DMS79 treated with DMSO at 0.1 percent for 48 hours (cell line): ENCODE measurements at regions not wholly inside any gene's neighbourhood (a gene's known extent, or its start where the extent isn't known, plus 50 kb on each side); places are given as distances from the start of the nearest gene placed in this dataset.
"Not testable (repeated sequence)": the region's sequence is repeated elsewhere in the genome, so short reads cannot be mapped to it uniquely, and the experiment has no call there.

ENCODE experiments used
- DNase-seq: peaks from one replicate; lab custom pipeline; 2025; lab: John Stamatoyannopoulos, UW

- no peak for DNase-seq
Measured at GRCh38 chr6:84581494-84582259, 182.7 kb downstream of the TBX18 start.

DNA sequence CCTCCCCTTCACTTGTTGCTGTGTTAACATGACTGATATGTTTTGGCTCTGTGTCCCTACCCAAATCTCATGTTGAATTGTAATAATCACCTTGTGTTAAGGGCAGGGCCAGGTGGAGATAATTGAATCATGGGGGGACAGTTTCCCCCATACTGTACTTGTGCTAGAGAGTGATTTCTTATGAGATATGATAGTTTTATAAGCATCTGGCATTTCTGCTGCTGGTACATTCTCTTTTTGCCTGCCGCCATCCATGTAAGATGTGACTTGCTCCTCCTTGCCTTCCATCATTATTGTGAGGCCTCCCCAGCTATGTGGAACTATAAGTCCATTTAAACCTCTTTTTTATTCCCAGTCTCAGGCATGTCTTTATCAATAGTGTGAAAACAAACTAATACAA lies 185.0 kb downstream of the TBX18 start:
- no peak for DNase-seq

DNA sequence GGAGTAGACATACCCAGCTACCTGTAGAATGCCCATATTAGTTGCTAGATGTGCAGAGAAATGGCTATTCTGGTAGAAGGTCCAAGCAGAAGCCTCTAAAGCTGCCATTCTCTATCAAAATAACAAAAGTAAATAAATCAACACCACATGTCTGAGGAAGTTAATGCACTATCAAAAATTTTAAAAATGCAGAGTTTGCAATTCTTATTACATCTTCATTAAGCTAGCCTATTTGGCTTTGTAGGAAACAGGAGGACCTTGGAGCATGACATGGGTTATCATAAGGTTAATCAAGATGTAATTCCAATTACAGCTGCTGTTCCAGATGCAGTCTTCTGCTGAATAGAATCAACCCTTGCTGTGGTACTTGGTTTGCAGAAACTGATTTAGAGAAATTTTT lies 188.4 kb downstream of the TBX18 start:
- DNase-seq = no peak

DNA sequence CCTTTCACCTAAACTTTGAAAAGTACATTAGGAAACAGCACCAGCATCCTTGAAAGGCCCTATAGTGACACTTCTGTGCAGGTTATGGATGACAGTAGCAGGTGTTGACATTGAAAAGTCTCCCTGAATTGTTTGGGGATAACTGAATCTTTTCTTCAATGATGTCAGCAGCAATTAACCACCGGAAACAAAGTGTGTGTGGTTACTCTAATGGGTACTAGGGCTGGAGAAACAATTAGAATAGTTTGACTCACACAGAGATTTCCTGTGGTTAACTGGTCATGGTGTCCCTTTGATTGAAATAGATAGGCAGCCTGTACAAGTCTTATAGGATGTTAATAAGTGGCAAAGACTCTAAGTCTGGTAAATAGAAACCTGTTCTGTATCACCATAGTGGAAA lies 189.1 kb downstream of the TBX18 start:
- no peak for DNase-seq

DNA sequence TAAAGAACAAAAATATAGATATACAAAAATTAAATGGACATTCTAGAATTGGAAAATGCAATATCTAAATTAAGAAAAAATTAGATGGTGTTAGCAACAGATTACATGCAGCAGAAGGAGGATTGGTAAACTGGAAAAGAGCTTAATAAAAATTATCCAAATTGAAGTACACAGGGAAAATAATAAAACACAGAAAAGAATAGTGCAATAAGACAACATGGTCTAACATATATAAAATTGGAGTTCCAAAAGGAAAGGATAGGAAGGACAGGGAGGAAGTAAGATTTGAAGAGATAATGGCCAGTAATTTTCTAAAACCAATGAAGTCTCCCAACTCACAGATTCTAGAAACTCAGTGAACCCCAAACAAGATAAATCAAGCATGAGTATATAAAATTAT lies 194.5 kb downstream of the TBX18 start:
- no peak for DNase-seq

DNA sequence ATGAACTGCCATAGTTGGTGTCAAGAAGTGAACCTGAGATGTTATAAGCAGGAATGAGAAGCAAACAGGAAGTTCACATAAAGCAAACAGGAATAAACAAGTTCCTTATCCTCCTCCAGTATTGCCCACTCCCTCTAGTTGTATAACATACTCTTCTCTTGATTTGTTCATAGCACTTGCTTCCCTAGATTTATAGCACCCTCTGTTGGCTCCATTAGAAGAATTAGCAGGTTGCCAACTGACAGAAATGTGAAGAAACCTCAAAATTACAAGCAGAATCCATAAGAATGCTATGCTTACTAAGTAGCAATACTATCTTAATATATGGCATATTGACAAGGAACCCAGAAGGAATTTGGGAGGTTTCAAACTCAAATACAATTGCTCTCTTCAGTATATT lies 195.4 kb downstream of the TBX18 start:
- DNase-seq = no peak

DNA sequence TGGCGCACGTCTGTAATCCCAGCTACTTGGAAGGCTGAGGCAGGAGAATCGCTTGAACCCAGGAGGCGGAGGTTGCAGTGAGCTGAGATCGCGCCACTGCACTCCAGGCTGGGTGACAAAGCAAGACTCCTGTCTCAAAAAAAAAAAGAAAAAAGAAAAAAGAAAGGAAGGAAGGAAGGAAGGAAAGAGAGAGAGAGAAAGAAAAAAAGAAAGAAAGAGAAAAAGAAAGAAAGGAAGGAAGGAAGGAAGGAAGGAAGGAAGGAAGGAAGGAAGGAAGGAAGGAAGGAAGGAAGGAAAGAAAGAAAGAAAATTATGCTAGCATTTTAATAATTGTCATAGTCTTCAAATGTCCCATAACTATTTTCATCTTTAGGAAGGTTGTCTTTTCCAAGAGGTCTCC lies 198.7 kb downstream of the TBX18 start:
- not testable (repeated sequence) for DNase-seq

- DNase-seq = no peak
Measured at GRCh38 chr6:84560436-84561390, 203.7 kb downstream of the TBX18 start.

DNA sequence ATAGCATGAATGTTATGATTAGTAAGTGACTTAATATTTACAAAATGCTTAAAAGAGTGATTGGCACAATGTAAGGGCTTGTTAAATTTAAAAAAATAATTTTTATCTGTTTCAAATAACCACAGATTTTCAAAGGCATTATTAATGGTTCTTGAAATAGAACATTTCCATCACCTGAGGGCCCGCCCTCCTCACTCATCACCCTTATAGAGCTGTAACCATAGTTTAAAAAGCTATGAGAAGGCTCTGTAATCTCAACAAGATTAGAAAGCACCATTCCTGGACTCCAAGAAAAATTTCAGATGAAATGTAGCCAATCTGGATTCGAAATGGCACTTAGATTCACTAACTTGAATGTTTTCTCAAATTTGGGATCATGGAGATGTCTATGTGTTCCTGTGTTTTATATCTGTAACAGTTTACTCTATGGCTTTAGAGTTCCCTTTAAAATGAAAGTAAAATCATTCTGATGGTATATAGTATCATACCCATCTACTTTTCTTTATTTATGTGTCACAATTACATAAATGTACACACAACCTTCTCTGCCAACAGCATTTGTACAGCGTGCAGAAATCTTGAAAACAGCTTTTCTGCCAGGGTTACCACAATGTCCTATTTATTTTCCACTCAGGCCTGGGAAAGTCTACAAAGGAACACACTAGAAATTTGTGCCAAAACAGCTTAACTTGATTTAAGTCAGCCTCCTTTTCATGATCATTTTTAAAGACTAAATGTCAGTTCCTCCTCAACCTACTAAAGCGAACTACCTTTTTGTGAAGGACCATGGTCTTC lies 207.7 kb downstream of the TBX18 start:
- DNase-seq = no peak

GRCh38 chr6:84554706-84555105 lies 209.7 kb downstream of the TBX18 start:
- no peak for DNase-seq

DNA sequence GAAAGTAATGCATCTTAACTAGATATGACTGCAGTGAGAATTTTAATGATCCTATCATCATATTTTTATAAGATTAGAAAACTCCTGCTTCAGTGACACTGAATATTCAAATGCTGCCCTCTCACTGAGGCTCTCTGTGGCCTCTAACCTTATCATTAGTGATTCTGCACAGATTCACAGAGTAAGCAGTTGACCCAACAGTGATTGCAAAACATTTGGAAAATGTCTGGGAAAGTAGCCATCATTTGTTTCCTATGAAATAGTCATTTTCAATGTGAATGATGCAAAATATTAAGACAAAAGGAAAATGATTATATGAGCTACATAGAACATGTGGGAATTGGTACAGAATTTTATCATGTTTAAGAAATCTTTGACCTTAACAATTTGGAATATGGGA lies 210.3 kb downstream of the TBX18 start:
- no peak for DNase-seq

GRCh38 chr6:84553527-84553926 lies 210.9 kb downstream of the TBX18 start:
- no peak for DNase-seq

DNA sequence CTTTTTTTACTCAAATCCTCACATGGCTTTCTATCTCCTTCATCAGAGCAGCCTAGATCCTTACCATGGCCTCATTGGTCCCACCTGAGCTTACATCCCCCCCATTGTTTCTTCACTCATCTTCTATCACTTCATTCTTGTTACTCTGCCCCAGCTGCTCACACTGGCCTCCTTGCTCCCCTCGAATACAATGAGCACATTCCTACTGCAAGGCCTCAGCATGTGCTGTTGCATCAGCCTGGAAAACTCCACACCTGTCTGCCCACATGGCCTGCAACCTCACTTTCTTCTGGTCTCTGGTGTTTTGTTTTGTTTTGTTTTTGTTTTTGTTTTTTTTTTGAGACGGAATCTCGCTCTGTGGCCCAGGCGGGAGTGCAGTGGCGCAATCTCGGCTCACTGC lies 212.6 kb downstream of the TBX18 start:
- DNase-seq = no peak

DNA sequence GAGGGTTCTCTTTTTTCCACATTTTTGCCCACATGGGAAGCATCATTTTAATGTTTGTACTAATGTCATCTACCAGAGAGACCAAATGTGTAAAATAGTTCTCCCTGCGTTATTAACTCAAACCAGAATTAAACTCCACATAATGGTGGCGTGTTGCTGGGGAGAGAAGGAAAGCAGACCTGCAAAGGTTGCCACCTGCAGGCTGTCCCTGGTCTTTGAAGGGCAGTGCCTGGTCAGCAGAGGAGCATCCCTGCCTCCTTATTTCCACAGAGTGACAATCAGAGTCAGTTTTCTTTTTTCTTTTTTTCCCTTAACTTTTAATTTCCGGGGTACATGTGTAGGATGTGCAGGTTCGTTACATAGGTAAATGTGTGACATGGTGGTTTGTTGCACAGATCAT lies 214.5 kb downstream of the TBX18 start:
- DNase-seq = no peak

- DNase-seq = no peak
Measured at GRCh38 chr6:84547341-84547801, 217.0 kb downstream of the TBX18 start.

- DNase-seq = no peak
Measured at GRCh38 chr6:84546427-84546914, 217.9 kb downstream of the TBX18 start.

- no peak for DNase-seq
Measured at GRCh38 chr6:84539122-84539856, 225.1 kb downstream of the TBX18 start.

DNA sequence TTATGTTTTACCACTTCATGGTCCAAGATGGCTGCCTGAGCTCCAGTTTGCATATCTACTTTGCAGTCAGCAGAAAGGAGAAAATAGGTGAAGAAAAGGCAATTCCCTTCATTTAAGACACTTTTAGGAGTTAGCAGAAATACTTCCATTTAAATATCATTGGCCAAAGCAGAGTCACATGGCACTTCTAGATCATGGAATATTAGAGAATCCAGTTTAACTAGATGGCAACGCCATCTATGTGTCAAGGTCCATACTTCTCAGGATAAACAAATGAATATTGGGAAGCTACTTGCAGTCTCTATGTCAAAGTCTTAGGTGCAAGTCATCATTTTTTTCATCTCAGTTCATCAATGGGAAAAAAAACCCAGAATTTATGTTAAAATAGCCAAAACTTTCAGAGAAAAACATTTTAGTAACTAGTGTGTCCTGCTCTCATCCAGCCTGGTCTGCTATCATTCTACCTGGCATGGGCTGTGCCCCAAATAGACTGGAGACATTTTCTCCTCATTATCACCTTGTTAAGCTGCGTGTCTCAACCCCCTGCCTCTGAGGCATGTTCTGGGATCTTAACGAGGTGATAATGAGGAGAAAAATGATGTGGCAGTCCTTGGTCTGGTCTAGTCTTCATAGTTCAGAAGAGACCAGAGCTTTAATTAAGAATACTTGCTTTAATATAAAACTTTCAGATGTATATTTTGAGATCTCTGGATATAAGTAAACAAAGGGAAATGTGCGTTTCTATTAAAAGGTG lies 227.3 kb downstream of the TBX18 start:
- no peak for DNase-seq

GRCh38 chr6:84528201-84528600 lies 236.2 kb downstream of the TBX18 start:
- no peak for DNase-seq

DNA sequence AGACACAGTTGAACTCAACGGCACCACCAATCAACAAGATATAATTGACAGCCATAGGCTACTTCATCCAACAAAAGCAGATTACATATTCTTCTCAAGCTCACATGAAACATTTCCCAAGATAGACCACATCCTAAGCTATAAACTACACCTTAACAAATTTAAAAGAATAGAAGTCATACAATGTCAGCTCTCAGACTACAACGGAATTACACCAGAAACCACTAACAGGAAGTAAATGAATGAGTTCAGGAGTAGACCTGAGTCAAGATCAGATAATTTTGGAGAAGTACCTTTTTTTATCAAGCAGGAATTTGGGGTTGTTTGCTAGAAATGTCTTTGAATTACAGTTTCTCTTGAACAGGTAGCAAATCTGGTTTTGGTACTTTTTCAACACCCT lies 237.8 kb downstream of the TBX18 start:
- DNase-seq = no peak

GRCh38 chr6:84525907-84526306 lies 238.5 kb downstream of the TBX18 start:
- DNase-seq = no peak
